Panc1 (cell line): ENCODE measurements at regions not wholly inside any gene's neighbourhood (a gene's known extent, or its start where the extent isn't known, plus 50 kb on each side); places are given as distances from the start of the nearest gene placed in this dataset.
A peak's percentile ranks its signal among the peaks of the same experiment; 100 is the strongest.

Experiments used
- ATAC-seq: fragments of 200-7000 bp; cut with Tn5 transposase; 2 replicates; pipeline ENCODE4 v1.9.1; 2020; ENCODE audit warnings: mild to moderate bottlenecking, moderate library complexity
- BruUV-seq: library from RNA; stranded (reverse); fragments of 400-500 nt; replicated peaks from 2 replicates; lab custom pipeline; 2021; lab: Mats Ljungman, UMichigan
- CTCF ChIA-PET: fragments of 300-600 bp; sonication (Branson Sonifier 250); formaldehyde crosslinking; loops from one replicate; lab custom pipeline; 2022; ENCODE audit warnings: antibody characterized with exemption; lab: Charles Lee
- POLR2A ChIA-PET: fragments of 300-600 bp; sonication (Branson Sonifier 250); formaldehyde crosslinking; loops from one replicate; lab custom pipeline; 2022; ENCODE audit warnings: antibody characterized with exemption; lab: Charles Lee
- DNase-seq: peaks from one replicate; pipeline ENCODE4 v3.0.0-alpha.2; 2010; ENCODE audit warnings: low read depth, low spot score
- H3K27ac ChIP-seq: 2 replicates; pipeline ENCODE4 v1.5.1; 2011; ENCODE audit warnings: mild to moderate bottlenecking, low read length, inconsistent platforms
- H3K27me3 ChIP-seq: fragments of 200-500 bp; sonication (Bioruptor generic); 2 replicates; pipeline ENCODE4 v1.6.0; 2014; ENCODE audit warnings: low read length, inconsistent platforms; ENCODE audit not compliant: control insufficient read depth, insufficient read depth
- H3K36me3 ChIP-seq: fragments of 200-500 bp; sonication (Bioruptor generic); 2 replicates; pipeline ENCODE4 v1.5.1; 2014; ENCODE audit warnings: inconsistent platforms, mild to moderate bottlenecking, low read length, moderate library complexity; ENCODE audit not compliant: control insufficient read depth, insufficient read depth
- H3K4me1 ChIP-seq: 2 replicates; pipeline ENCODE4 v1.5.1; 2011; ENCODE audit warnings: inconsistent platforms, mild to moderate bottlenecking, low read length, moderate library complexity; ENCODE audit not compliant: control insufficient read depth, insufficient read depth
- H3K4me3 ChIP-seq, 2 experiments: 2 replicates each; pipeline ENCODE4 v1.5.1; 2011 to 2012; ENCODE audit warnings: low read depth in 2 of 2, low read length in 2 of 2, mild to moderate bottlenecking in 2 of 2, inconsistent platforms in 1 of 2, moderate library complexity in 1 of 2
- H3K9me3 ChIP-seq: fragments of 200-500 bp; sonication (Bioruptor generic); 2 replicates; pipeline ENCODE4 v1.5.1; 2014; ENCODE audit warnings: low read depth, mild to moderate bottlenecking, inconsistent platforms, low read length, moderate library complexity; ENCODE audit not compliant: control insufficient read depth, insufficient read depth
- POLR2AphosphoS5 ChIP-seq: IDR thresholded peaks from 2 replicates; pipeline ENCODE4 v1.6.1; 2012; ENCODE audit warnings: mild to moderate bottlenecking, low read depth, low read length, moderate library complexity
- SIN3A ChIP-seq: IDR thresholded peaks from 2 replicates; pipeline ENCODE4 v1.6.1; 2012; ENCODE audit warnings: low read depth, mild to moderate bottlenecking, low read length, moderate library complexity, borderline replicate concordance; ENCODE audit not compliant: insufficient read depth
- TCF7L2 ChIP-seq: IDR thresholded peaks from 2 replicates; pipeline ENCODE4 v1.6.1; 2011; ENCODE audit warnings: mild to moderate bottlenecking, low read depth, low read length, inconsistent platforms
- in situ Hi-C: cut with HindIII; loops from 2 replicates; pipeline ENCODE4 v1.10.0; 2016; ENCODE audit warnings: low sequenced_read_pairs, low pct_unique_long_range_greater_than_20kb
- intact Hi-C: fragments of 100-400 bp; cut with micrococcal nuclease; formaldehyde crosslinking; loops from one replicate; pipeline ENCODE4 v1.10.0; 2022; ENCODE audit not compliant: unreplicated experiment
- TF ChIP-seq, protein P1 (sequence below): fragments of 450-650 bp; IDR thresholded peaks from 2 replicates; pipeline ENCODE4 v1.5.1; 2017; ENCODE audit warnings: mild to moderate bottlenecking
- TF ChIP-seq, protein P2 (sequence below), 2 experiments: IDR thresholded peaks; 2 replicates each; pipeline ENCODE4 v1.6.1; 2011 to 2012; ENCODE audit warnings: low read depth in 2 of 2, control low read depth in 1 of 2, low read length in 1 of 2, mild to moderate bottlenecking in 1 of 2, moderate library complexity in 1 of 2; ENCODE audit not compliant: insufficient read depth in 1 of 2

- no peak for TF ChIP-seq TCF7L2
- TF ChIP-seq, protein P1, sequence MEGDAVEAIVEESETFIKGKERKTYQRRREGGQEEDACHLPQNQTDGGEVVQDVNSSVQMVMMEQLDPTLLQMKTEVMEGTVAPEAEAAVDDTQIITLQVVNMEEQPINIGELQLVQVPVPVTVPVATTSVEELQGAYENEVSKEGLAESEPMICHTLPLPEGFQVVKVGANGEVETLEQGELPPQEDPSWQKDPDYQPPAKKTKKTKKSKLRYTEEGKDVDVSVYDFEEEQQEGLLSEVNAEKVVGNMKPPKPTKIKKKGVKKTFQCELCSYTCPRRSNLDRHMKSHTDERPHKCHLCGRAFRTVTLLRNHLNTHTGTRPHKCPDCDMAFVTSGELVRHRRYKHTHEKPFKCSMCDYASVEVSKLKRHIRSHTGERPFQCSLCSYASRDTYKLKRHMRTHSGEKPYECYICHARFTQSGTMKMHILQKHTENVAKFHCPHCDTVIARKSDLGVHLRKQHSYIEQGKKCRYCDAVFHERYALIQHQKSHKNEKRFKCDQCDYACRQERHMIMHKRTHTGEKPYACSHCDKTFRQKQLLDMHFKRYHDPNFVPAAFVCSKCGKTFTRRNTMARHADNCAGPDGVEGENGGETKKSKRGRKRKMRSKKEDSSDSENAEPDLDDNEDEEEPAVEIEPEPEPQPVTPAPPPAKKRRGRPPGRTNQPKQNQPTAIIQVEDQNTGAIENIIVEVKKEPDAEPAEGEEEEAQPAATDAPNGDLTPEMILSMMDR = 0 out of 2 replicates have a peak, but pooled peaks have one; percentile 9
- TF ChIP-seq SIN3A = no peak
- TF ChIP-seq, protein P2, sequence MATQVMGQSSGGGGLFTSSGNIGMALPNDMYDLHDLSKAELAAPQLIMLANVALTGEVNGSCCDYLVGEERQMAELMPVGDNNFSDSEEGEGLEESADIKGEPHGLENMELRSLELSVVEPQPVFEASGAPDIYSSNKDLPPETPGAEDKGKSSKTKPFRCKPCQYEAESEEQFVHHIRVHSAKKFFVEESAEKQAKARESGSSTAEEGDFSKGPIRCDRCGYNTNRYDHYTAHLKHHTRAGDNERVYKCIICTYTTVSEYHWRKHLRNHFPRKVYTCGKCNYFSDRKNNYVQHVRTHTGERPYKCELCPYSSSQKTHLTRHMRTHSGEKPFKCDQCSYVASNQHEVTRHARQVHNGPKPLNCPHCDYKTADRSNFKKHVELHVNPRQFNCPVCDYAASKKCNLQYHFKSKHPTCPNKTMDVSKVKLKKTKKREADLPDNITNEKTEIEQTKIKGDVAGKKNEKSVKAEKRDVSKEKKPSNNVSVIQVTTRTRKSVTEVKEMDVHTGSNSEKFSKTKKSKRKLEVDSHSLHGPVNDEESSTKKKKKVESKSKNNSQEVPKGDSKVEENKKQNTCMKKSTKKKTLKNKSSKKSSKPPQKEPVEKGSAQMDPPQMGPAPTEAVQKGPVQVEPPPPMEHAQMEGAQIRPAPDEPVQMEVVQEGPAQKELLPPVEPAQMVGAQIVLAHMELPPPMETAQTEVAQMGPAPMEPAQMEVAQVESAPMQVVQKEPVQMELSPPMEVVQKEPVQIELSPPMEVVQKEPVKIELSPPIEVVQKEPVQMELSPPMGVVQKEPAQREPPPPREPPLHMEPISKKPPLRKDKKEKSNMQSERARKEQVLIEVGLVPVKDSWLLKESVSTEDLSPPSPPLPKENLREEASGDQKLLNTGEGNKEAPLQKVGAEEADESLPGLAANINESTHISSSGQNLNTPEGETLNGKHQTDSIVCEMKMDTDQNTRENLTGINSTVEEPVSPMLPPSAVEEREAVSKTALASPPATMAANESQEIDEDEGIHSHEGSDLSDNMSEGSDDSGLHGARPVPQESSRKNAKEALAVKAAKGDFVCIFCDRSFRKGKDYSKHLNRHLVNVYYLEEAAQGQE (IDR thresholded peaks at IDR 0.05; ENCODE audit: insufficient read depth in 1 of 2, low read depth in 2 of 2, low read length in 1 of 2) = no peak
- no TSS peak for BruUV-seq
- Histone ChIP-seq H3K27ac (peak overlapping the region; percentile 97), H3K27me3 (no peaks in the 10 kb centered on the region), H3K36me3 (no peaks in the 10 kb centered on the region), H3K4me1 (peaks cover 53% of the 10 kb centered on the region), H3K4me3 (peak overlapping the region; percentile 74 to 95), H3K9me3 (no peaks in the 10 kb centered on the region)
- DNase-seq (no peak), ATAC-seq (no peak)
- ChIA-PET CTCF (interaction anchor here (0.6 kb wide), 1 partner anchor 85 kb away, joined by 4 read pairs; no protein-coding TSS in a partner anchor), POLR2A (interaction anchor here (0.6 to 0.7 kb wide), 2 partner anchors 83 to 177 kb away, joined by 3 to 10 read pairs; no protein-coding TSS in a partner anchor)
- intact Hi-C loops = loop anchor here (5.0 kb wide), 1 partner anchor 65 kb away; no protein-coding TSS in a partner anchor
- in situ Hi-C loops = no loop called here
Observed at GRCh38 chr1:39106801-39107327, 80.7 kb downstream of the NDUFS5 start.

- Histone ChIP-seq H3K36me3 (no peaks in the 10 kb centered on the region), H3K27me3 (no peaks in the 10 kb centered on the region), H3K4me1 (peaks cover 51% of the 10 kb centered on the region), H3K27ac (peak overlapping the region; percentile 97), H3K4me3 (peak overlapping the region; percentile 74 to 95), H3K9me3 (no peaks in the 10 kb centered on the region)
- intact Hi-C loops = loop anchor here (5.0 kb wide), 1 partner anchor 65 kb away; no protein-coding TSS in a partner anchor
- TF ChIP-seq POLR2AphosphoS5 (no peak), TCF7L2 (no peak)
- TF ChIP-seq, protein P1 = no peak
- TF ChIP-seq, protein P2 (IDR thresholded peaks at IDR 0.05; ENCODE audit: insufficient read depth in 1 of 2, low read depth in 2 of 2, low read length in 1 of 2) = no peak
- in situ Hi-C loops = no loop called here
- ChIA-PET POLR2A (interaction anchor here (0.6 kb wide), 1 partner anchor 60 kb away, joined by 5 read pairs; no protein-coding TSS in a partner anchor), CTCF (interaction anchor here (0.6 to 0.7 kb wide), 3 partner anchors 82 to 151 kb away, joined by 3 to 4 read pairs (median 3); no protein-coding TSS in a partner anchor)
- DNase-seq (no peak), ATAC-seq (no peak)
- TSS peak; percentile 65 for BruUV-seq
Observed at GRCh38 chr1:39107341-39108290, 81.5 kb downstream of the NDUFS5 start.
